WTC11 (cell line): ENCODE measurements at regions not wholly inside any gene's neighbourhood (a gene's known extent, or its start where the extent isn't known, plus 50 kb on each side); places are given as distances from the start of the nearest gene placed in this dataset.

Experiments
- ATAC-seq: fragments of 200-7000 bp; cut with Tn5 transposase; 2 replicates; pipeline ENCODE4 v1.10.0; 2021; ENCODE audit warnings: mild to moderate bottlenecking, moderate library complexity
- CTCF ChIA-PET: fragments of 300-600 bp; sonication (Branson Sonifier 250); formaldehyde crosslinking; loops from one replicate; lab custom pipeline; 2021; ENCODE audit warnings: antibody characterized with exemption; lab: Charles Lee
- POLR2A ChIA-PET: fragments of 350-600 bp; sonication (Branson Sonifier 250); formaldehyde crosslinking; loops from one replicate; lab custom pipeline; 2021; ENCODE audit warnings: antibody characterized with exemption; lab: Charles Lee
- DNase-seq: peaks from one replicate; pipeline ENCODE4 v3.0.0; 2021; ENCODE audit warnings: low spot score
- H3K27ac Mint-ChIP-seq: 2 replicates; pipeline ENCODE4 v1.8.0; 2021; ENCODE audit warnings: mixed read lengths
- H3K27me3 Mint-ChIP-seq: 2 replicates; pipeline ENCODE4 v1.8.0; 2021; ENCODE audit warnings: low read depth, mild to moderate bottlenecking, moderate library complexity, mixed read lengths
- H3K36me3 Mint-ChIP-seq: 2 replicates; pipeline ENCODE4 v1.8.0; 2021; ENCODE audit warnings: mixed read lengths
- H3K4me1 Mint-ChIP-seq: 2 replicates; pipeline ENCODE4 v1.8.0; 2022; ENCODE audit warnings: mixed read lengths
- H3K4me3 Mint-ChIP-seq: 2 replicates; pipeline ENCODE4 v1.8.0; 2021; ENCODE audit warnings: mild to moderate bottlenecking, moderate library complexity, mixed read lengths
- H3K9me3 Mint-ChIP-seq: 2 replicates; pipeline ENCODE4 v1.8.0; 2021; ENCODE audit warnings: mixed read lengths
- ATF1 ChIP-seq: sonication (generic); formaldehyde crosslinking; IDR thresholded peaks from 2 replicates; pipeline ENCODE4 v1.8.1; 2023; ENCODE audit warnings: mild to moderate bottlenecking, moderate library complexity, missing genetic modification reagents
- EMX1 ChIP-seq: fragments of 250-450 bp; sonication (Bioruptor Pico); IDR thresholded peaks from 2 replicates; pipeline ENCODE4 v1.8.0; 2021; ENCODE audit warnings: mild to moderate bottlenecking
- FOXK1 ChIP-seq: sonication (generic); formaldehyde crosslinking; IDR thresholded peaks from 2 replicates; pipeline ENCODE4 v1.8.0; 2022; ENCODE audit warnings: mild to moderate bottlenecking, moderate library complexity, missing genetic modification reagents
- GRHL2 ChIP-seq: fragments of 250-450 bp; sonication (Bioruptor Pico); IDR thresholded peaks from 2 replicates; pipeline ENCODE4 v1.8.0; 2022; ENCODE audit warnings: mild to moderate bottlenecking, moderate library complexity; ENCODE audit not compliant: insufficient replicate concordance, severe bottlenecking
- JAZF1 ChIP-seq: fragments of 250-450 bp; sonication (Bioruptor Pico); IDR thresholded peaks from 2 replicates; pipeline ENCODE4 v1.9.0; 2021; ENCODE audit warnings: moderate library complexity, mild to moderate bottlenecking, inconsistent platforms
- NR3C1 ChIP-seq: sonication (generic); formaldehyde crosslinking; conservative IDR thresholded peaks from 2 replicates; pipeline ENCODE4 v1.8.1; 2023; ENCODE audit warnings: low read depth, mild to moderate bottlenecking, missing genetic modification reagents
- SMAD3 ChIP-seq: sonication (generic); formaldehyde crosslinking; IDR thresholded peaks from 2 replicates; pipeline ENCODE4 v1.8.0; 2022; ENCODE audit warnings: missing genetic modification reagents, mild to moderate bottlenecking, borderline replicate concordance
- ZNF121 ChIP-seq: sonication (generic); formaldehyde crosslinking; IDR thresholded peaks from 2 replicates; pipeline ENCODE4 v1.8.0; 2023; ENCODE audit warnings: missing genetic modification reagents
- ZNF263 ChIP-seq: sonication (generic); formaldehyde crosslinking; IDR thresholded peaks from 2 replicates; pipeline ENCODE4 v1.8.1; 2022; ENCODE audit warnings: low read depth, mild to moderate bottlenecking, moderate library complexity, missing genetic modification reagents
- ZNF416 ChIP-seq: fragments of 250-450 bp; sonication (Bioruptor Pico); IDR thresholded peaks from 2 replicates; pipeline ENCODE4 v1.9.0; 2021; ENCODE audit warnings: mild to moderate bottlenecking, inconsistent platforms
- ZNF423 ChIP-seq: fragments of 250-450 bp; sonication (Bioruptor Pico); IDR thresholded peaks from 2 replicates; pipeline ENCODE4 v2.1.2; 2022; ENCODE audit warnings: mild to moderate bottlenecking, moderate library complexity
- ZNF671 ChIP-seq: fragments of 250-450 bp; sonication (Bioruptor Pico); IDR thresholded peaks from 2 replicates; pipeline ENCODE4 v1.8.0; 2021; ENCODE audit warnings: mild to moderate bottlenecking
- TF ChIP-seq, protein P1 (sequence below): fragments of 200-600 bp; IDR thresholded peaks from 2 replicates; pipeline ENCODE4 v1.8.0; 2022; ENCODE audit warnings: antibody characterized with exemption
- TF ChIP-seq, protein P2 (sequence below): sonication (generic); formaldehyde crosslinking; IDR thresholded peaks from 2 replicates; pipeline ENCODE4 v1.8.1; 2022; ENCODE audit warnings: mild to moderate bottlenecking, moderate library complexity, missing genetic modification reagents
- TF ChIP-seq, protein P3 (sequence below): fragments of 250-450 bp; sonication (Bioruptor Pico); IDR thresholded peaks from 2 replicates; pipeline ENCODE4 v1.9.0; 2021; ENCODE audit warnings: mild to moderate bottlenecking, borderline replicate concordance
- TF ChIP-seq, protein P4 (sequence below): sonication (generic); formaldehyde crosslinking; IDR thresholded peaks from 2 replicates; pipeline ENCODE4 v1.8.1; 2023; ENCODE audit warnings: mild to moderate bottlenecking, missing genetic modification reagents, moderate library complexity
- TF ChIP-seq, protein P5 (sequence below): fragments of 250-450 bp; sonication (Bioruptor Pico); IDR thresholded peaks from 2 replicates; pipeline ENCODE4 v1.9.0; 2021; ENCODE audit warnings: mild to moderate bottlenecking
- TF ChIP-seq, protein P6 (sequence below): sonication (generic); formaldehyde crosslinking; IDR thresholded peaks from 2 replicates; pipeline ENCODE4 v1.8.1; 2023; ENCODE audit warnings: mild to moderate bottlenecking, missing genetic modification reagents, borderline replicate concordance

DNA sequence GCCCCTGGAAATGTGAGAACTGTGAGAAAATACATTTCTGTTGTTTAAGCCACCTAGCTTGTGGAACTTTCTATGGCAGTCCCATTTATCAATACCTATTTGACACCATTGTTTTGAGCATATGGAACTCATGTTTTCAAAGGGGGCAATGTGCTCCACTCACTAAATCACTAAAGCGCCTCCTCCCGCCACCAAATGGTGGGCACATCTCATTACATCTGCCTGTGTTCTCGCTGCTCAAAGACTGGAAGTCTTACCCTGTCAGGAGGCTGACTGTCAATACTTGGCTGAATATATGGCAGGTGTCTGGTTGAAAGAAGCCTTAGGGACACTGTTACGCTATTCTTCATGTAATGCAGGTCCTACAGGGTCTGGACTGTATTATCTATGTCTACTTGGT lies 767.7 kb downstream of the TSN start:
- POLR2A ChIA-PET = no interaction called here
- DNase-seq = peak; percentile 20
- Mint-ChIP-seq H3K4me1 (peaks cover 24% of the 10 kb centered on the region), H3K4me3 (no peak overlapping the region), H3K27ac (no peak overlapping the region), H3K9me3 (peaks cover 6% of the 10 kb centered on the region), H3K36me3 (peaks cover 5% of the 10 kb centered on the region), H3K27me3 (no peaks in the 10 kb centered on the region)
- CTCF ChIA-PET = no interaction called here
- TF ChIP-seq ZNF121 = no peak
- TF ChIP-seq, protein P1, sequence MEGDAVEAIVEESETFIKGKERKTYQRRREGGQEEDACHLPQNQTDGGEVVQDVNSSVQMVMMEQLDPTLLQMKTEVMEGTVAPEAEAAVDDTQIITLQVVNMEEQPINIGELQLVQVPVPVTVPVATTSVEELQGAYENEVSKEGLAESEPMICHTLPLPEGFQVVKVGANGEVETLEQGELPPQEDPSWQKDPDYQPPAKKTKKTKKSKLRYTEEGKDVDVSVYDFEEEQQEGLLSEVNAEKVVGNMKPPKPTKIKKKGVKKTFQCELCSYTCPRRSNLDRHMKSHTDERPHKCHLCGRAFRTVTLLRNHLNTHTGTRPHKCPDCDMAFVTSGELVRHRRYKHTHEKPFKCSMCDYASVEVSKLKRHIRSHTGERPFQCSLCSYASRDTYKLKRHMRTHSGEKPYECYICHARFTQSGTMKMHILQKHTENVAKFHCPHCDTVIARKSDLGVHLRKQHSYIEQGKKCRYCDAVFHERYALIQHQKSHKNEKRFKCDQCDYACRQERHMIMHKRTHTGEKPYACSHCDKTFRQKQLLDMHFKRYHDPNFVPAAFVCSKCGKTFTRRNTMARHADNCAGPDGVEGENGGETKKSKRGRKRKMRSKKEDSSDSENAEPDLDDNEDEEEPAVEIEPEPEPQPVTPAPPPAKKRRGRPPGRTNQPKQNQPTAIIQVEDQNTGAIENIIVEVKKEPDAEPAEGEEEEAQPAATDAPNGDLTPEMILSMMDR = peak; percentile 30; the same call in 1 of the 2 replicates
- ATAC-seq = peak; percentile 85

DNA sequence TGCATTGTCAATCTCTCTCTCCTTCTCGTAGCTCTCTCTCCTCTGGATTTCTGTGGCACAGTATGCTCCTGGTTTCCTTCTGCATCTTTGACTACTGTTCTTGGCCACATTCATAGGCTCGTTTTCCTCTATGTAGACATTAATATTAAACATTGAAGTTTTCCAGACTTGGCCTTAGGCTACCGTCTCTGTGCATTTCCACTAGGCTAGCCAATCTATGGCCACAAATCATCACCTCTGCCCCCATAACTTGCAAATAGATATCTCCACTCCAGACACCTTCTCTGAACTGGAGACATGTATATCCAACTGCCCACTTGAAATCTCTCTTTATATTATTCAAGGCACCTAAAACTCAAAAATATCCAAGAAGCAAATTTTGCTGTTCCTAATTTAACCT lies 768.5 kb downstream of the TSN start:
- H3K36me3 Mint-ChIP-seq = peaks cover 5% of the 10 kb centered on the region
- H3K9me3 Mint-ChIP-seq = peaks cover 6% of the 10 kb centered on the region
- H3K27me3 Mint-ChIP-seq = no peaks in the 10 kb centered on the region
- ChIA-PET CTCF (no interaction called here), POLR2A (no interaction called here)
- ATAC-seq = no peak
- no peak overlapping the region for H3K27ac Mint-ChIP-seq
- no peak for TF ChIP-seq JAZF1 (CRISPR knock-in tag)
- no peak overlapping the region for H3K4me3 Mint-ChIP-seq
- DNase-seq = no peak
- peaks cover 16% of the 10 kb centered on the region for H3K4me1 Mint-ChIP-seq

DNA sequence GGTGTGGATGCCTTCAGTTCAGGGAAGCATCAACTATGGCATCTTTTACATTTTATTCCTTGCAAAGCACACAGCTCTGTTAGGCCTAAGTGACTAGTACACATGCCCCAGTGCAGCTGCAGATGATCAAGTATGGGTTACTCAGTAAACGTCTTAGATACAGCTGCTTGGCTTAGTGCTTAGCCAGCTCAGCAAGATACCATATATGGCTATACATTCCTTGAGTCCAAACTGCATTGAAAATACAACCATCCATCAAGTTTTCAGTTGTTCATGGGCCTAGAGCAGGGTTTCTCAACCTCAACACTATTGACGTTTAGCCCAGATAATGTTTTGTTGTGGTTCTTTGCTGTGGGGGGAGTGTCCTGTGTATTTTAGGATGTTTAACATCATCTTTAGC lies 769.9 kb downstream of the TSN start:
- Mint-ChIP-seq H3K9me3 (no peaks in the 10 kb centered on the region), H3K4me1 (peaks cover 6% of the 10 kb centered on the region; the same call in 1 of the 2 replicates), H3K4me3 (no peak overlapping the region), H3K27ac (no peak overlapping the region), H3K36me3 (no peaks in the 10 kb centered on the region), H3K27me3 (no peaks in the 10 kb centered on the region)
- TF ChIP-seq ZNF671 (CRISPR knock-in tag) = no peak
- ChIA-PET CTCF (no interaction called here), POLR2A (no interaction called here)
- DNase-seq (no peak), ATAC-seq (no peak)

DNA sequence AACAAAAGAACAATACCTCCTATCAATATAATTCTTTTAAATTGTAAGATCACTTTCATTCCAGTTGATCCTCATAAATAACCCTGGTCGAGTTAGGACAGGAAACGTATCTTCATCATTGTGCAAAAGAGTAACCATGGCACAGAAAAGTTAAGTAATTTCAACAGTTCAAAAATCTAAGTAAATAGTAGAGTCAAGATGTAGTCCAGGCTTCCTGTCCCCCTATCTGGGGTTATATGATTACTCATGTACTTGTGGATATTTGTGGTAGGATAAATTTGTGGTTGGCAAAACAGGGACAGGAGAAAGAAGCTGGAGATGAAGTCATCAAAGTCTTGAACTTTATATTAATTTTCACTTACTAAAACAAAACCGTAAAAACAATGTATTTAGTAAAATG lies 772.6 kb downstream of the TSN start:
- POLR2A ChIA-PET = interaction anchor here (0.7 kb wide), 1 partner anchor 351 kb away, joined by 6 read pairs; no protein-coding TSS in a partner anchor
- Mint-ChIP-seq H3K4me3 (no peak overlapping the region), H3K9me3 (no peaks in the 10 kb centered on the region), H3K27ac (no peak overlapping the region), H3K4me1 (peaks cover 17% of the 10 kb centered on the region), H3K36me3 (no peaks in the 10 kb centered on the region), H3K27me3 (no peaks in the 10 kb centered on the region; the same call in 1 of the 2 replicates)
- no peak for DNase-seq
- CTCF ChIA-PET = no interaction called here
- no peak for ATAC-seq
- TF ChIP-seq ZNF416 (CRISPR knock-in tag) (no peak), FOXK1 (CRISPR knock-in tag) (no peak), ATF1 (CRISPR knock-in tag) (no peak), GRHL2 (CRISPR knock-in tag) (no peak), ZNF423 (CRISPR knock-in tag) (no peak), SMAD3 (CRISPR knock-in tag) (no peak), EMX1 (CRISPR knock-in tag) (no peak), ZNF263 (CRISPR knock-in tag) (no peak), NR3C1 (no peak)
- TF ChIP-seq, protein P2, sequence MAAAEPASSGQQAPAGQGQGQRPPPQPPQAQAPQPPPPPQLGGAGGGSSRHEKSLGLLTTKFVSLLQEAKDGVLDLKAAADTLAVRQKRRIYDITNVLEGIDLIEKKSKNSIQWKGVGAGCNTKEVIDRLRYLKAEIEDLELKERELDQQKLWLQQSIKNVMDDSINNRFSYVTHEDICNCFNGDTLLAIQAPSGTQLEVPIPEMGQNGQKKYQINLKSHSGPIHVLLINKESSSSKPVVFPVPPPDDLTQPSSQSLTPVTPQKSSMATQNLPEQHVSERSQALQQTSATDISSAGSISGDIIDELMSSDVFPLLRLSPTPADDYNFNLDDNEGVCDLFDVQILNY (CRISPR knock-in tag) = no peak
- TF ChIP-seq, protein P3, sequence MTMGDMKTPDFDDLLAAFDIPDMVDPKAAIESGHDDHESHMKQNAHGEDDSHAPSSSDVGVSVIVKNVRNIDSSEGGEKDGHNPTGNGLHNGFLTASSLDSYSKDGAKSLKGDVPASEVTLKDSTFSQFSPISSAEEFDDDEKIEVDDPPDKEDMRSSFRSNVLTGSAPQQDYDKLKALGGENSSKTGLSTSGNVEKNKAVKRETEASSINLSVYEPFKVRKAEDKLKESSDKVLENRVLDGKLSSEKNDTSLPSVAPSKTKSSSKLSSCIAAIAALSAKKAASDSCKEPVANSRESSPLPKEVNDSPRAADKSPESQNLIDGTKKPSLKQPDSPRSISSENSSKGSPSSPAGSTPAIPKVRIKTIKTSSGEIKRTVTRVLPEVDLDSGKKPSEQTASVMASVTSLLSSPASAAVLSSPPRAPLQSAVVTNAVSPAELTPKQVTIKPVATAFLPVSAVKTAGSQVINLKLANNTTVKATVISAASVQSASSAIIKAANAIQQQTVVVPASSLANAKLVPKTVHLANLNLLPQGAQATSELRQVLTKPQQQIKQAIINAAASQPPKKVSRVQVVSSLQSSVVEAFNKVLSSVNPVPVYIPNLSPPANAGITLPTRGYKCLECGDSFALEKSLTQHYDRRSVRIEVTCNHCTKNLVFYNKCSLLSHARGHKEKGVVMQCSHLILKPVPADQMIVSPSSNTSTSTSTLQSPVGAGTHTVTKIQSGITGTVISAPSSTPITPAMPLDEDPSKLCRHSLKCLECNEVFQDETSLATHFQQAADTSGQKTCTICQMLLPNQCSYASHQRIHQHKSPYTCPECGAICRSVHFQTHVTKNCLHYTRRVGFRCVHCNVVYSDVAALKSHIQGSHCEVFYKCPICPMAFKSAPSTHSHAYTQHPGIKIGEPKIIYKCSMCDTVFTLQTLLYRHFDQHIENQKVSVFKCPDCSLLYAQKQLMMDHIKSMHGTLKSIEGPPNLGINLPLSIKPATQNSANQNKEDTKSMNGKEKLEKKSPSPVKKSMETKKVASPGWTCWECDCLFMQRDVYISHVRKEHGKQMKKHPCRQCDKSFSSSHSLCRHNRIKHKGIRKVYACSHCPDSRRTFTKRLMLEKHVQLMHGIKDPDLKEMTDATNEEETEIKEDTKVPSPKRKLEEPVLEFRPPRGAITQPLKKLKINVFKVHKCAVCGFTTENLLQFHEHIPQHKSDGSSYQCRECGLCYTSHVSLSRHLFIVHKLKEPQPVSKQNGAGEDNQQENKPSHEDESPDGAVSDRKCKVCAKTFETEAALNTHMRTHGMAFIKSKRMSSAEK (CRISPR knock-in tag) = no peak
- TF ChIP-seq, protein P4, sequence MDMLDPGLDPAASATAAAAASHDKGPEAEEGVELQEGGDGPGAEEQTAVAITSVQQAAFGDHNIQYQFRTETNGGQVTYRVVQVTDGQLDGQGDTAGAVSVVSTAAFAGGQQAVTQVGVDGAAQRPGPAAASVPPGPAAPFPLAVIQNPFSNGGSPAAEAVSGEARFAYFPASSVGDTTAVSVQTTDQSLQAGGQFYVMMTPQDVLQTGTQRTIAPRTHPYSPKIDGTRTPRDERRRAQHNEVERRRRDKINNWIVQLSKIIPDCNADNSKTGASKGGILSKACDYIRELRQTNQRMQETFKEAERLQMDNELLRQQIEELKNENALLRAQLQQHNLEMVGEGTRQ (CRISPR knock-in tag) = no peak
- TF ChIP-seq, protein P5, sequence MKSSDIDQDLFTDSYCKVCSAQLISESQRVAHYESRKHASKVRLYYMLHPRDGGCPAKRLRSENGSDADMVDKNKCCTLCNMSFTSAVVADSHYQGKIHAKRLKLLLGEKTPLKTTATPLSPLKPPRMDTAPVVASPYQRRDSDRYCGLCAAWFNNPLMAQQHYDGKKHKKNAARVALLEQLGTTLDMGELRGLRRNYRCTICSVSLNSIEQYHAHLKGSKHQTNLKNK (CRISPR knock-in tag) = no peak
- TF ChIP-seq, protein P6, sequence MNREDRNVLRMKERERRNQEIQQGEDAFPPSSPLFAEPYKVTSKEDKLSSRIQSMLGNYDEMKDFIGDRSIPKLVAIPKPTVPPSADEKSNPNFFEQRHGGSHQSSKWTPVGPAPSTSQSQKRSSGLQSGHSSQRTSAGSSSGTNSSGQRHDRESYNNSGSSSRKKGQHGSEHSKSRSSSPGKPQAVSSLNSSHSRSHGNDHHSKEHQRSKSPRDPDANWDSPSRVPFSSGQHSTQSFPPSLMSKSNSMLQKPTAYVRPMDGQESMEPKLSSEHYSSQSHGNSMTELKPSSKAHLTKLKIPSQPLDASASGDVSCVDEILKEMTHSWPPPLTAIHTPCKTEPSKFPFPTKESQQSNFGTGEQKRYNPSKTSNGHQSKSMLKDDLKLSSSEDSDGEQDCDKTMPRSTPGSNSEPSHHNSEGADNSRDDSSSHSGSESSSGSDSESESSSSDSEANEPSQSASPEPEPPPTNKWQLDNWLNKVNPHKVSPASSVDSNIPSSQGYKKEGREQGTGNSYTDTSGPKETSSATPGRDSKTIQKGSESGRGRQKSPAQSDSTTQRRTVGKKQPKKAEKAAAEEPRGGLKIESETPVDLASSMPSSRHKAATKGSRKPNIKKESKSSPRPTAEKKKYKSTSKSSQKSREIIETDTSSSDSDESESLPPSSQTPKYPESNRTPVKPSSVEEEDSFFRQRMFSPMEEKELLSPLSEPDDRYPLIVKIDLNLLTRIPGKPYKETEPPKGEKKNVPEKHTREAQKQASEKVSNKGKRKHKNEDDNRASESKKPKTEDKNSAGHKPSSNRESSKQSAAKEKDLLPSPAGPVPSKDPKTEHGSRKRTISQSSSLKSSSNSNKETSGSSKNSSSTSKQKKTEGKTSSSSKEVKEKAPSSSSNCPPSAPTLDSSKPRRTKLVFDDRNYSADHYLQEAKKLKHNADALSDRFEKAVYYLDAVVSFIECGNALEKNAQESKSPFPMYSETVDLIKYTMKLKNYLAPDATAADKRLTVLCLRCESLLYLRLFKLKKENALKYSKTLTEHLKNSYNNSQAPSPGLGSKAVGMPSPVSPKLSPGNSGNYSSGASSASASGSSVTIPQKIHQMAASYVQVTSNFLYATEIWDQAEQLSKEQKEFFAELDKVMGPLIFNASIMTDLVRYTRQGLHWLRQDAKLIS = no peak
